CD14-positive monocyte (primary cell): ENCODE measurements at regions not wholly inside any gene's neighbourhood (a gene's known extent, or its start where the extent isn't known, plus 50 kb on each side); places are given as distances from the start of the nearest gene placed in this dataset.

Source experiments
- DNase-seq, 3 donors: peaks; one replicate each; pipeline ENCODE4 v3.0.0-alpha.2; 2011 to 2022
- H2AFZ ChIP-seq: 2 replicates; pipeline ENCODE4 v1.6.0; 2012; ENCODE audit warnings: mild to moderate bottlenecking, low read depth, low read length, inconsistent platforms; ENCODE audit not compliant: insufficient read depth, poor library complexity, severe bottlenecking
- H3K27ac ChIP-seq, 2 donors: 1 replicate in 1 of 2; 2 replicates in 1 of 2; pipeline ENCODE4 v1.5.1; 2012 to 2013; ENCODE audit warnings: low read length in 2 of 2, control low read depth in 1 of 2, inconsistent platforms in 1 of 2, low read depth in 1 of 2, mild to moderate bottlenecking in 1 of 2
- H3K27me3 ChIP-seq, 2 donors: one replicate each; pipeline versions ENCODE4 v1.6.0 to v1.6.1; 2011 to 2013; ENCODE audit warnings: low read length in 2 of 2; ENCODE audit not compliant: control insufficient read depth in 2 of 2, insufficient read depth in 2 of 2
- H3K36me3 ChIP-seq, 2 donors: replicated peaks in 1 of 2; 1 replicate in 1 of 2; 2 replicates in 1 of 2; pipeline versions ENCODE4 v1.5.1 to v1.6.1; 2012 to 2013; ENCODE audit warnings: low read length in 2 of 2, control low read depth in 1 of 2, inconsistent platforms in 1 of 2, mild to moderate bottlenecking in 1 of 2; ENCODE audit not compliant: insufficient read depth in 2 of 2, control insufficient read depth in 1 of 2
- H3K4me1 ChIP-seq, 2 donors: 1 replicate in 1 of 2; 2 replicates in 1 of 2; pipeline versions ENCODE4 v1.5.1 to v1.6.1; 2012 to 2013; ENCODE audit warnings: low read length in 2 of 2, control low read depth in 1 of 2, inconsistent platforms in 1 of 2, mild to moderate bottlenecking in 1 of 2, moderate library complexity in 1 of 2; ENCODE audit not compliant: insufficient read depth in 2 of 2, control insufficient read depth in 1 of 2
- H3K4me2 ChIP-seq: replicated peaks from 2 replicates; pipeline ENCODE3; 2012; ENCODE audit warnings: low read length, moderate library complexity, mild to moderate bottlenecking; ENCODE audit not compliant: poor library complexity, severe bottlenecking; ENCODE audit errors: extremely low read depth
- H3K4me3 ChIP-seq, 3 experiments: fragments of 200-600 bp in 1 of 3; sonication (generic) in 1 of 3; replicated peaks in 1 of 3; 1 replicate in 2 of 3; 2 replicates in 1 of 3; pipeline ENCODE4 v1.5.1; 2011 to 2013; ENCODE audit warnings: low read length in 3 of 3, mild to moderate bottlenecking in 3 of 3, control low read depth in 2 of 3, low read depth in 2 of 3, inconsistent platforms in 1 of 3, moderate library complexity in 1 of 3
- H3K79me2 ChIP-seq: 2 replicates; pipeline ENCODE4 v1.6.0; 2012; ENCODE audit warnings: mild to moderate bottlenecking, control low read depth, inconsistent platforms, low read length, moderate library complexity; ENCODE audit not compliant: insufficient read depth
- H3K9ac ChIP-seq: 2 replicates; pipeline ENCODE4 v1.6.0; 2017; ENCODE audit warnings: low read length, mild to moderate bottlenecking; ENCODE audit not compliant: insufficient read depth, poor library complexity, severe bottlenecking
- H3K9me3 ChIP-seq, 2 donors: replicated peaks in 1 of 2; 1 replicate in 1 of 2; 2 replicates in 1 of 2; pipeline versions ENCODE4 v1.5.1 to v1.6.1; 2012 to 2013; ENCODE audit warnings: low read length in 2 of 2, control low read depth in 1 of 2; ENCODE audit not compliant: control insufficient read depth in 1 of 2, insufficient read depth in 1 of 2
- H4K20me1 ChIP-seq: 2 replicates; pipeline ENCODE4 v1.6.0; 2012; ENCODE audit warnings: mild to moderate bottlenecking, low read length, control low read depth, moderate library complexity; ENCODE audit not compliant: insufficient read depth
- H3K27ac Mint-ChIP-seq, 7 donors: one replicate each; pipeline ENCODE4 v1.8.0; 2020; ENCODE audit warnings: mild to moderate bottlenecking in 7 of 7, mixed read lengths in 7 of 7, moderate library complexity in 6 of 7, inconsistent platforms in 2 of 7
- H3K27me3 Mint-ChIP-seq, 3 donors: one replicate each; pipeline ENCODE4 v1.8.0; 2021 to 2022; ENCODE audit warnings: low read depth in 3 of 3, mild to moderate bottlenecking in 3 of 3, mixed read lengths in 3 of 3, moderate library complexity in 3 of 3, inconsistent platforms in 1 of 3
- H3K36me3 Mint-ChIP-seq, 2 donors: one replicate each; pipeline ENCODE4 v1.8.0; 2020; ENCODE audit warnings: mixed read lengths in 2 of 2, inconsistent platforms in 1 of 2, mild to moderate bottlenecking in 1 of 2
- H3K4me1 Mint-ChIP-seq: one replicate; pipeline ENCODE4 v1.8.0; 2020; ENCODE audit warnings: mild to moderate bottlenecking, mixed read lengths
- H3K4me3 Mint-ChIP-seq, 2 donors: one replicate each; pipeline ENCODE4 v1.8.0; 2020; ENCODE audit warnings: mild to moderate bottlenecking in 2 of 2, mixed read lengths in 2 of 2, moderate library complexity in 1 of 2
- H3K9me3 Mint-ChIP-seq, 7 donors: one replicate each; pipeline ENCODE4 v1.8.0; 2020 to 2022; ENCODE audit warnings: mixed read lengths in 7 of 7, mild to moderate bottlenecking in 6 of 7, moderate library complexity in 6 of 7, inconsistent platforms in 2 of 7
- WGBS: methylation state at CpG from one replicate; pipeline ENCODE4 v1.1.5; 2013; ENCODE audit warnings: missing lambda C conversion rate; ENCODE audit not compliant: insufficient coverage; 5-methylcytosine and 5-hydroxymethylcytosine counted together
- intact Hi-C, 2 donors: fragments of 100-400 bp; cut with micrococcal nuclease; formaldehyde crosslinking; loops; one replicate each; pipeline versions ENCODE4 v1.15.0 to v1.15.1; 2023
- TF ChIP-seq, protein P1 (sequence below): fragments of 200-600 bp; IDR thresholded peaks from one replicate; pipeline ENCODE4 v1.8.0; 2022; ENCODE audit warnings: antibody characterized with exemption, mild to moderate bottlenecking

DNA sequence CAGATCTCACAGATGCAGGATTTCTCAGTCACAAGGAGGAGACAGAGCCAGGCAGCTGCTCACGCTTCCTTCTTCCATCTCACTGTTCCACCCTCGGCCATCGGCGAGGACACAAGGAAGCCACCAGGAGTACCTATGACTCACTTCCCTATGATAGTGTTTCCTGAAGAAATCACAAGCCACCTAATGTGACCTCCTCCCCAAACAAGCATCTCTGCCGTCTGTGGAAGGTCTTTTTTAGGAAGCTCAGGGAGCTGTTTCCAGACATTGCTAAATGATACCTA, 672.7 kb downstream of the TBC1D22A start:
- Histone ChIP-seq H3K4me3 (no peak overlapping the region), H3K4me2 (no peak overlapping the region), H4K20me1 (no peaks in the 10 kb centered on the region), H3K9ac (no peak overlapping the region), H3K9me3 (peaks cover 11 to 14% of the 10 kb centered on the region in 2 donors), H3K79me2 (no peaks in the 10 kb centered on the region), H3K27ac (no peak overlapping the region), H2AFZ (no peak overlapping the region), H3K4me1 (no peaks in the 10 kb centered on the region), H3K27me3 (no peaks in the 10 kb centered on the region), H3K36me3 (no peaks in the 10 kb centered on the region)
- no peaks in the 10 kb centered on the region for H3K36me3 Mint-ChIP-seq
- TF ChIP-seq, protein P1, sequence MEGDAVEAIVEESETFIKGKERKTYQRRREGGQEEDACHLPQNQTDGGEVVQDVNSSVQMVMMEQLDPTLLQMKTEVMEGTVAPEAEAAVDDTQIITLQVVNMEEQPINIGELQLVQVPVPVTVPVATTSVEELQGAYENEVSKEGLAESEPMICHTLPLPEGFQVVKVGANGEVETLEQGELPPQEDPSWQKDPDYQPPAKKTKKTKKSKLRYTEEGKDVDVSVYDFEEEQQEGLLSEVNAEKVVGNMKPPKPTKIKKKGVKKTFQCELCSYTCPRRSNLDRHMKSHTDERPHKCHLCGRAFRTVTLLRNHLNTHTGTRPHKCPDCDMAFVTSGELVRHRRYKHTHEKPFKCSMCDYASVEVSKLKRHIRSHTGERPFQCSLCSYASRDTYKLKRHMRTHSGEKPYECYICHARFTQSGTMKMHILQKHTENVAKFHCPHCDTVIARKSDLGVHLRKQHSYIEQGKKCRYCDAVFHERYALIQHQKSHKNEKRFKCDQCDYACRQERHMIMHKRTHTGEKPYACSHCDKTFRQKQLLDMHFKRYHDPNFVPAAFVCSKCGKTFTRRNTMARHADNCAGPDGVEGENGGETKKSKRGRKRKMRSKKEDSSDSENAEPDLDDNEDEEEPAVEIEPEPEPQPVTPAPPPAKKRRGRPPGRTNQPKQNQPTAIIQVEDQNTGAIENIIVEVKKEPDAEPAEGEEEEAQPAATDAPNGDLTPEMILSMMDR: no peak
- peaks cover 2 to 5% (median 2%) of the 10 kb centered on the region in 3 donors for H3K27me3 Mint-ChIP-seq
- H3K27ac Mint-ChIP-seq: no peak overlapping the region
- H3K4me1 Mint-ChIP-seq: no peaks in the 10 kb centered on the region
- H3K4me3 Mint-ChIP-seq: no peak overlapping the region
- intact Hi-C loops: no loop called here
- H3K9me3 Mint-ChIP-seq: peaks cover 3 to 28% (median 18%) of the 10 kb centered on the region in 7 donors
- DNase-seq: no peak
- 100% methylated on average over 1 of the region's 5 CpGs for WGBS

DNA sequence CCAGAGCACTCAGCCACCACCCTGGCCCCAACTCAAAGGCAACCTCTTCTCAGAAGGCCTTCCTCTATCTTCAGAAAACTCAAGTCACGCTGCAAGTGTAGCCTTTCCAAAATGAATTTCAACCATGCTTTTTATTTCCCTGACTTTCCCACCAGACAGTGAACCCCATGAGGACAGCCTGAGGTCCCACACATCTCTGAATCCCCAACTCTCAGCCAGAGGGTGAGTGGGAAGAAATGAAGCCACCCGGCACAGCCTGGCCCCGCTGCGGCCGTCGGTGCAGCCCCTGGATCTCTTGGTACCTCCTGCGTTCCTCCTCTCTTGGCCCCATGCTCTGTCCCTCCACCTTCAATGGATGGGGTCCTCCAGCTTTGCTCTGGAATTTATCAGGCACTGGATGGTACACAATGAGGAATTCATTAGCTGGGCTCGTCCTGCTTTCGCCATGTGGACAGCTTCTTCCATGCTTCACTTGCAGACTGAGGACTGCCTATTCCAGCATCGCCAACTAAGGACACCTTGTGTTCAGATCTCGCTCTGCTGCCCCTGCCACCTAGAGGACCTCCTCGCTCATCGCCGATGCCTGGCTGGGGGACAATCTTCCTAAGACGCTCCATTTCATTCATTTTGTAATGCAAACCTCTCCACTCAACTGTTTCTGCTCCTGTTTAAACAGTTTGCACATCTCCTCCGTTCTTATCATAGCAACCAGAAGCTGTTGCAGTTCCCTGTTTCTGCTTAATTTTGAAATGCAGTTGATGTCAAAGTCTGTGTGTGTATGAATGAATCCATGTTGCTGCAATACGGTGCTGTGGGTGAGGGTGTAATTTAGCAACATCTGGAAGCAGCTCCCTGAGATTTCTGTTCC, 672.1 kb downstream of the TBC1D22A start:
- TF ChIP-seq, protein P1: no peak
- Mint-ChIP-seq H3K27me3 (peaks cover 2 to 5% (median 2%) of the 10 kb centered on the region in 3 donors), H3K27ac (no peak overlapping the region), H3K4me3 (no peak overlapping the region), H3K4me1 (no peaks in the 10 kb centered on the region), H3K9me3 (peaks cover 3 to 24% (median 14%) of the 10 kb centered on the region in 7 donors), H3K36me3 (no peaks in the 10 kb centered on the region)
- no peak overlapping the region for H3K27ac ChIP-seq
- H2AFZ ChIP-seq: no peak overlapping the region
- H3K4me2 ChIP-seq: no peak overlapping the region
- no peaks in the 10 kb centered on the region for H3K79me2 ChIP-seq
- WGBS: 90% methylated on average over 12 of the region's 17 CpGs
- H3K4me1 ChIP-seq: no peaks in the 10 kb centered on the region
- no peak for DNase-seq
- H3K36me3 ChIP-seq: no peaks in the 10 kb centered on the region
- intact Hi-C loops: no loop called here
- no peaks in the 10 kb centered on the region for H4K20me1 ChIP-seq
- no peak overlapping the region for H3K4me3 ChIP-seq
- no peaks in the 10 kb centered on the region for H3K27me3 ChIP-seq
- no peak overlapping the region for H3K9ac ChIP-seq
- peaks cover 9 to 10% of the 10 kb centered on the region in 2 donors for H3K9me3 ChIP-seq
